HG02943 (cell line): ENCODE measurements at regions not wholly inside any gene's neighbourhood (a gene's known extent, or its start where the extent isn't known, plus 50 kb on each side); places are given as distances from the start of the nearest gene placed in this dataset.

Source experiments
- ATAC-seq: cut with Tn5 transposase; IDR thresholded peaks from one replicate; pipeline ENCODE4 v1.9.1; 2021; ENCODE audit warnings: mild to moderate bottlenecking, low read depth, moderate library complexity; ENCODE audit not compliant: unreplicated experiment

- ATAC-seq, result no peak
Observed at GRCh38 chr13:73290844-73291243, 232.0 kb downstream of the KLF5 start.

DNA sequence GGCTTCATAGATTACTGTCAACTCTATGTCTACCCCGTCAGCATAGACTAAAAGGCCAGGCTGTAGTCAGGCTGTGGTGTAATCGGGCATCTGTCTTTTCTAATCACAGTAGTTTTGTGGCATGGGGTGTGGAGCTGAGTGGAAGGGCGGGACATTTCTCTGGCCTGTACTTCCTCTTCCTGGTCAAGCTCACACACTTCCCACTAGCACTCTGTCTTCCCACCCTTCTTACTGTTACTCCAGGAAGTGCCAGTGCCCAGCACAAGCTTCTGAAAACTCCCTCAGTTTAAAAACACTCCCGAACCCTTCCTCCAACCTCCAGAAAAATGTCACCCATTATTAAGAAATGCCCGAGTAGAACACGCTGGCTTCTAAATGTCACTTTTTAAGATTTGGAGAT lies 229.8 kb downstream of the KLF5 start:
- ATAC-seq, result no peak

DNA sequence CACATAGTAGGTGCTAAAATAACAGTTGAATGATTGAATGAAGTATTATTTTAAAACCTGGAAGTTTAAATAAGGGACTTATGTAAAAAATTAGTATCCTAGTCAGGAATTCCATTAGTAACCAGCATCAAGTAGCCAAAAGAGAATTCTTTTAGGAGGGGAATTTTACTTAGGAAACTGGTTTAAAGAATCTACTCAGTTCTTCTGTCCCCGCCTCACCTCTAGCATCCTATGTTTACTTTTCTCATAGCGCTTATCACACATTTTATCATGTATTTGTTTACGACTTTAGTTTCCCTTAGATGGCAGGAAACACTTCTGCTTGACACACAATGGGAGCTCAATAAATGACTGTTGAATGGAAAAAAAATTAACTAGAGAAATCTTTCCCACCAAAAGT lies 229.0 kb downstream of the KLF5 start:
- no peak for ATAC-seq

DNA sequence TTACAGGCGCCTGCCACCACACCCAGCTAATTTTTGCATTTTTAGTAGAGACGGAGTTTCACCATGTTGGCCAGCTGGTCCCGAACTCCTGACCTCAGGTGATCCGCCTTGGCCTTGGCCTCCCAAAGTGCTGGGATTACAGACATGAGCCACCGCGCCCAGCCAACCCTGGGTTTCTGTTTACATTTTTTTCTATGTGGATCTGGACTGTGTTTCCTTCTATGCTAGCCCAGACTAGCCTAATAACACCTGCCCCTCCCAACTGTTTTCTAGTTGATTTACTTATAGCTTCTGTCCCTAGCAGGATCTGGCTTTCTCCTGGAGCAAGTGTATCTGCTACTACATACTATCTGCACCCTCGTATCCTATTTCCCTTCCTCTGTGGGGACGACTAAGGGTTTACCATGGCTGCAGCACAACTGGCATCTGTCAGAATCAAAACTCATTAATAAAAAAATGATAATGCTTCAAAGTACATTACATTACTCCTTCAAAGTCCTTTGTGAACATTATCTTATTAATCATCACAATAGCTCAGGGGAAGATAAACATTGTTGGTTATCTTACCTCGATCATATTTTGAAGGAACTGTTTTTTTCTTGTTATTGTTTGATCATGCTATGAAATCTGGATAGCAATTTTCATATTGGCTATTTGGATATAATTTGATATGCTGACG lies 228.3 kb downstream of the KLF5 start:
- ATAC-seq, result no peak

GRCh38 chr13:73286177-73286576 lies 227.4 kb downstream of the KLF5 start:
- no peak for ATAC-seq

GRCh38 chr13:73284081-73284874 lies 225.5 kb downstream of the KLF5 start:
- no peak for ATAC-seq

DNA sequence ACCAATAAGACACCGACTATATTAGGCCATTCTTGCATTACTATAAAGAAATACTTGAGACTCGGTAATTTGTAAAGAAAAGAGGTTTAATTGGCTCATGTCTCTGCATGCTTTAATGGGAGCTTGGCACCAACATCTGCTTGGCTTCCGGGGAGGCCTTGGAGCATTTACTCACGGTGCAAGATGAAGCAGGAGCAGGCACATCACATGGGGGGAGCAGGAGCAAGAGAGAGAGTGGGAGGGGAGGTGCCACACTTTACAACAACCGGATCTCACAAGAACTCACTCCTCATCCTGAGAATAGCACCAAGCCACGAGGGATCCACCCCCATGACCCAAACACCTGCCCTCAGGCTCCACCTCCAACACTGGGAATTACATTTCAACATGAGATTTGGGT lies 224.8 kb downstream of the KLF5 start:
- no peak for ATAC-seq

DNA sequence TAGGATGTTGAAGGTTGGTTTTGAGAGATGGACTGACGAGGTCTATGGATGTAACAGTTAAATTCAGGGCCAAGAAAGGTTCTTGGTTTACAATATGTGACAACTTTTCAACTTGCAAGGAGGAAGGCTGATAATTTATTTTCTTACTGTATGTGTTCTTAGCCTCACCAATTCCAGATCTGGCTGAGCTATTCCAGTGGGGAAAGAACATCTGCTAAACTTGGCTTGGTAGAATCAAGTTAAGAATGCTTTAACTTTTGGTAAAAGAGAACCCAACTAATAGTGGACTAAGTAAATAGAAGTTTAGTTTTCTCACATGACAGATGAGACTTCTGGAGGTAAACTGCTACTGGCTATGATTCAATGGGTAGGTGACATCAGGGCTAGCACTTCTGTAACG lies 222.9 kb downstream of the KLF5 start:
- ATAC-seq, result no peak

DNA sequence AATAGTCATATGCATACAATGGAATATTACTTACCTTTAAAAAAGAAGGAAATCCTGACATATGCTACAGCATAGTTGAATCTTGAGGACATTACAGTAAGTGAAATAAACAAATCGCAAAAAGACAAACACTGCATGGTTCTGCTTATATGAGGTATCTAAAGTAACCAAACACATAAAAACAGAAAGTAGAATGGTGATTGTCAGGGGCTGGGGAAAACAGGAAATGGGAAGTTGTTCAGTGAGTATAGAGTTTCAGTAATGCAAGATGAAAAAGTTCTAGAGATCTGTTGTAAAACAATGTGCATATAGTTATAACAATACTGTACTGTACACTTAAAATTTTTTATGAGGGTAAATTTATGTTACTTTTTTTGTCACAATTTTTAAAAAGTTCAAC lies 219.4 kb downstream of the KLF5 start:
- no peak for ATAC-seq

DNA sequence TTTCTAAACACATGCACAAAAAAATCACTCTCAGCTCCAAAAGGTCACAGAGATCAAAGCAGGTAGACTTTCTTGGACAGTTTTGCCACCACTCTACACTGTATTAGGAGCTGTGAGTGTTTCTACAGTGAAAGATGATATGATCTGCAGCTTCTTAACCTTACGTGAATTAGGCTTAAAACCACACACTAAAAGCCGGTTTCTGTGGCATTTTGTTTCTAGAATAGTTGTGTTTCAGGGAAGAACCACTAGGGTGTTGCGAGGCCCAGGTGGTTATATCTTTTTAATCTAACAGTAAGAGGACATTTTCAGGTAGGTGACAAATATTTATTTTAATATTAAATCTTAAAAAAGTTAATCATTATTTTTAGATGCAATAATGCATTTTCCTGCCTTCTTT lies 216.4 kb downstream of the KLF5 start:
- no peak for ATAC-seq

- no peak for ATAC-seq
Observed at GRCh38 chr13:73274147-73274546, 215.3 kb downstream of the KLF5 start.

- no peak for ATAC-seq
Observed at GRCh38 chr13:73273745-73274144, 214.9 kb downstream of the KLF5 start.

DNA sequence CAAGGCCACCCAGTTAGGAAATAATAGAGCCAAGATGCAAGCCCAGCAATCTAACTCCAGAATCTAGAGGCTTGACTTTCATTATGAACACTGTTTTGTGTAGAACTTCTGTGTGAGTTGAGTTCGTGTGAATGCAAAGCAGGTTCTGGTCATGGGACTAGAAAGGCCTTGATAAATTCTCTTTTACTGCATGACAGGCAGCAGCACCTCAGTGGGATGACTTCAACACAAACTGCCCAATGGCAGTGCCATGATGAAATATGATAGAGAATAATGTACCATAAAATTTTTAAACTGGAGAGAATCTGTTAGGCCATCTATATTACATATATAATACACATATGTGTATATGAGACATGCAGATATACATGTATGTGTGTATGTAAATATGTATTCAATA lies 214.5 kb downstream of the KLF5 start:
- no peak for ATAC-seq

- no peak for ATAC-seq
Observed at GRCh38 chr13:73272831-73273230, 214.0 kb downstream of the KLF5 start.

- no peak for ATAC-seq
Observed at GRCh38 chr13:73268306-73268705, 209.5 kb downstream of the KLF5 start.

DNA sequence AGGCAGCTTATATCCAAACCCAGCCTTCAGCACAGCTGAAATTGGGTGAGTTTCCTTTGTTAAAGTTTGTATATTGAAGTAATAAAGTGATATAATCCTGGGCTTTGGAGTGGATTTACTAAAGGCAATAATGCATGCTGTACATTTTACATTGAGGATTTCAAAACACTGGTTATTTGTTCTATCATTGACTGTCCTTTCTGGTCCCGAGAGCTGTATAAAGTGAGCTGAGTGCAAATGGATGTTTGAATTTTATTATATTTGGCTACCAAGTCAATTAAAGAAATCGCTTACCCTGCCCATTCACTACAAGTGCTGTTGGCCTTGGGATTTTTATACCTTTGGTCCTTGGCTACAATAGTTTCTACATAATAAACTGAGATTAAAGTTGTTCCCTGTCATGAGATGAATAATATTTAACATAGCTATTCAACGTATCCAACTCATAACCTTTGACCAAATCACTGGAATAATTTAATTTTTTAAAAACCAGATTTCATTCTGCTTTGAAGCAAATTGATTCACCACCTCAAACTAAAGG lies 207.9 kb downstream of the KLF5 start:
- no peak for ATAC-seq

DNA sequence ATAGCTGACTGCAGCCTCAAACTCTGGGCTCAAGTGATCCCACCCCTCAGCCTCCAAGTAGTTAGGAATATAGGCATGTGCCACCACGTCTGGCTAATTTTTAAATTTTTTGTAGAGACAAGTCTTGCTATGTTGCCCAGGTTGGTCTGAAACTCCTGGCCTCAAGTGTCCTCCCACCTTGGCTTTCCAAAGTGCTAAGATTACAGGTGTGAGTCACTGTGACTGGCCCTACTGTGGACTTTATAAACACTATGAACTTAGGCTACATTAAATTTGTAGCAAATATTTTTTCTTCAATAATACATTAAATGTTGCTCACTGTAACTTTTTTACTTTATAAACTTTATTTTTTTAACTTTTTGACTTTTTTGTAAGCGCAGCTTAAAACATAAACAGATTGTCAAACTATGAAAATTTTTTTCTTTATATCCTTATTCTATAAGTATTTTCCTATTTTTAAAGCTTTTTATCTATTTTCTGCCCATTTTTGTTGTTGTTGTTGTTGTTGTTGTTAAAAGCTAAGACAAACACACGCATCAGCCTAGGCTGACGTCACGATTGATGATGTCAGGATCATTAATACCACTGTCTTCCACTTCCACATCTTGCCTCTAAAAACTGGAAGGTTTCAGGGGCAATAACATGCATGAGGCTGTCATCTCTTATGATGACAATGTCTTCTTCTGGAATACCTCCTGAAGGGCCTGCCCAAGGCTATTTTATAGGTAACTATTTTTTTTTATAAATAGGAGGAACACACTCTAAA lies 204.2 kb downstream of the KLF5 start:
- no peak for ATAC-seq

DNA sequence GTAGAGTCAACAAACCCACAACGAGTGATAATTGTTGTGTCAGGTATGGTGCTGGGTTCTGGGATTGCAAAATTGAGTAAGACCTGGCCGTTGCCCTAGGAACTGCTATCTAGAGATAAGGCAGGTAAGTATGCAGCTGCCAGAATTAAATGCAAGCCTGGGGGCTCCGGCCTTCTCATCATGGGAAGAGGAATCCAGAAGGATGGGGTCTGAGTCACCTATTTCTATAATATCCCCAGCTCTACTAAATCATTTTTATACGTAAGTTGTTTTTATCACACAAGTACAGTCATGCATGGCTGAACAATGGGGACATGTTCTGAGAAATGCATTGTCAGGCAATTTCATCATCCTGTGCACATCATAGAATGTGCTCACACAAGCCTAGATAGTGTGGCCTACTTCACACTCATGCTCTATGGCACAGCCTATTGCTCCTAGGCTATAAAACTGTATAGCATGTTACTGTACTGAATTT lies 203.0 kb downstream of the KLF5 start:
- ATAC-seq, result no peak

GRCh38 chr13:73259061-73260017 lies 200.5 kb downstream of the KLF5 start:
- no peak for ATAC-seq

GRCh38 chr13:73258406-73258805 lies 199.6 kb downstream of the KLF5 start:
- no peak for ATAC-seq
